22Rv1 (cell line): ENCODE measurements at regions not wholly inside any gene's neighbourhood (a gene's known extent, or its start where the extent isn't known, plus 50 kb on each side); places are given as distances from the start of the nearest gene placed in this dataset.

ENCODE experiments used
- ZFX ChIP-seq: fragments of 450-650 bp; IDR thresholded peaks from 2 replicates; pipeline ENCODE4 v1.6.1; 2017; ENCODE audit warnings: antibody characterized with exemption, borderline replicate concordance
- TF ChIP-seq, protein P1 (sequence below): fragments of 450-650 bp; IDR thresholded peaks from 2 replicates; pipeline ENCODE4 v1.5.1; 2017; ENCODE audit warnings: mild to moderate bottlenecking

DNA sequence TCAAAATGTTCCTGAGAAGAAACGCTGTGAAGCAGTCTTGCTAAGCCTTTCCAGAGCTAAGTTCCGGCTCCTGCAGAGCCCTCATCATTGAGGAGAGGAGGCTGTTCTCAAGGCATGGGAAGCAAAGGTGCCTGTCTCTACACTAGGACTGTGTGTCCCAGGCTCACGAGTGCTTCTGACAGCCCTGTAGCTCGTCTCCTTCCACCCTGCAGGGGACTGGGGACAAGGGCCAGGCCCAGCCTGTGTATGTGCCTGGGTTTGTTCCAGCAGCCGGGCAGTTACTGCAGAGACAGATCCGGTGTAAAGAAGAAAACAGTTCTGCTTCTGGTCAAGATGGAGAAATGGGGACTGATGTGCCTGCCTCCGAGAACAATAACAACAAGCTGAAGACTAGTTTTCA is 156.0 kb downstream of the ENGASE start:
- TF ChIP-seq, protein P1, sequence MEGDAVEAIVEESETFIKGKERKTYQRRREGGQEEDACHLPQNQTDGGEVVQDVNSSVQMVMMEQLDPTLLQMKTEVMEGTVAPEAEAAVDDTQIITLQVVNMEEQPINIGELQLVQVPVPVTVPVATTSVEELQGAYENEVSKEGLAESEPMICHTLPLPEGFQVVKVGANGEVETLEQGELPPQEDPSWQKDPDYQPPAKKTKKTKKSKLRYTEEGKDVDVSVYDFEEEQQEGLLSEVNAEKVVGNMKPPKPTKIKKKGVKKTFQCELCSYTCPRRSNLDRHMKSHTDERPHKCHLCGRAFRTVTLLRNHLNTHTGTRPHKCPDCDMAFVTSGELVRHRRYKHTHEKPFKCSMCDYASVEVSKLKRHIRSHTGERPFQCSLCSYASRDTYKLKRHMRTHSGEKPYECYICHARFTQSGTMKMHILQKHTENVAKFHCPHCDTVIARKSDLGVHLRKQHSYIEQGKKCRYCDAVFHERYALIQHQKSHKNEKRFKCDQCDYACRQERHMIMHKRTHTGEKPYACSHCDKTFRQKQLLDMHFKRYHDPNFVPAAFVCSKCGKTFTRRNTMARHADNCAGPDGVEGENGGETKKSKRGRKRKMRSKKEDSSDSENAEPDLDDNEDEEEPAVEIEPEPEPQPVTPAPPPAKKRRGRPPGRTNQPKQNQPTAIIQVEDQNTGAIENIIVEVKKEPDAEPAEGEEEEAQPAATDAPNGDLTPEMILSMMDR: no peak
- no peak for TF ChIP-seq ZFX
